WTC11 (cell line): ENCODE measurements at regions not wholly inside any gene's neighbourhood (a gene's known extent, or its start where the extent isn't known, plus 50 kb on each side); places are given as distances from the start of the nearest gene placed in this dataset.

Source experiments
- ATAC-seq: fragments of 200-7000 bp; cut with Tn5 transposase; 2 replicates; pipeline ENCODE4 v1.10.0; 2021; ENCODE audit warnings: mild to moderate bottlenecking, moderate library complexity
- CTCF ChIA-PET: fragments of 300-600 bp; sonication (Branson Sonifier 250); formaldehyde crosslinking; loops from one replicate; lab custom pipeline; 2021; ENCODE audit warnings: antibody characterized with exemption; lab: Charles Lee
- POLR2A ChIA-PET: fragments of 350-600 bp; sonication (Branson Sonifier 250); formaldehyde crosslinking; loops from one replicate; lab custom pipeline; 2021; ENCODE audit warnings: antibody characterized with exemption; lab: Charles Lee
- DNase-seq: peaks from one replicate; pipeline ENCODE4 v3.0.0; 2021; ENCODE audit warnings: low spot score
- H3K27ac Mint-ChIP-seq: 2 replicates; pipeline ENCODE4 v1.8.0; 2021; ENCODE audit warnings: mixed read lengths
- H3K27me3 Mint-ChIP-seq: 2 replicates; pipeline ENCODE4 v1.8.0; 2021; ENCODE audit warnings: low read depth, mild to moderate bottlenecking, moderate library complexity, mixed read lengths
- H3K36me3 Mint-ChIP-seq: 2 replicates; pipeline ENCODE4 v1.8.0; 2021; ENCODE audit warnings: mixed read lengths
- H3K4me1 Mint-ChIP-seq: 2 replicates; pipeline ENCODE4 v1.8.0; 2022; ENCODE audit warnings: mixed read lengths
- H3K4me3 Mint-ChIP-seq: 2 replicates; pipeline ENCODE4 v1.8.0; 2021; ENCODE audit warnings: mild to moderate bottlenecking, moderate library complexity, mixed read lengths
- H3K9me3 Mint-ChIP-seq: 2 replicates; pipeline ENCODE4 v1.8.0; 2021; ENCODE audit warnings: mixed read lengths
- AFF4 ChIP-seq: sonication (generic); formaldehyde crosslinking; IDR thresholded peaks from 2 replicates; pipeline ENCODE4 v1.8.1; 2023; ENCODE audit warnings: mild to moderate bottlenecking, missing genetic modification reagents, borderline replicate concordance
- ATF1 ChIP-seq: sonication (generic); formaldehyde crosslinking; IDR thresholded peaks from 2 replicates; pipeline ENCODE4 v1.8.1; 2023; ENCODE audit warnings: mild to moderate bottlenecking, moderate library complexity, missing genetic modification reagents
- ATF3 ChIP-seq: sonication (generic); formaldehyde crosslinking; conservative IDR thresholded peaks from 2 replicates; pipeline ENCODE4 v1.8.1; 2022; ENCODE audit warnings: mild to moderate bottlenecking, missing genetic modification reagents
- ATF6 ChIP-seq: sonication (generic); formaldehyde crosslinking; IDR thresholded peaks from 2 replicates; pipeline ENCODE4 v1.8.1; 2023; ENCODE audit warnings: mild to moderate bottlenecking, missing genetic modification reagents
- CREB1 ChIP-seq: sonication (generic); formaldehyde crosslinking; IDR thresholded peaks from 2 replicates; pipeline ENCODE4 v1.8.0; 2023; ENCODE audit warnings: mild to moderate bottlenecking, missing genetic modification reagents
- CTCF ChIP-seq: fragments of 200-600 bp; IDR thresholded peaks from 2 replicates; pipeline ENCODE4 v1.8.0; 2022; ENCODE audit warnings: antibody characterized with exemption
- FOXP1 ChIP-seq: sonication (generic); formaldehyde crosslinking; IDR thresholded peaks from 2 replicates; pipeline ENCODE4 v1.8.0; 2022; ENCODE audit warnings: missing genetic modification reagents, mild to moderate bottlenecking, moderate library complexity, borderline replicate concordance
- HMGXB4 ChIP-seq: sonication (generic); formaldehyde crosslinking; IDR thresholded peaks from 2 replicates; pipeline ENCODE4 v1.8.1; 2023; ENCODE audit warnings: mild to moderate bottlenecking, moderate library complexity, missing genetic modification reagents
- NFE2L1 ChIP-seq: sonication (generic); formaldehyde crosslinking; IDR thresholded peaks from 2 replicates; pipeline ENCODE4 v1.8.1; 2023; ENCODE audit warnings: missing genetic modification reagents
- PREB ChIP-seq: sonication (generic); formaldehyde crosslinking; IDR thresholded peaks from 2 replicates; pipeline ENCODE4 v1.8.1; 2022; ENCODE audit warnings: mild to moderate bottlenecking, missing genetic modification reagents, moderate library complexity, borderline replicate concordance
- SMAD3 ChIP-seq: sonication (generic); formaldehyde crosslinking; IDR thresholded peaks from 2 replicates; pipeline ENCODE4 v1.8.0; 2022; ENCODE audit warnings: missing genetic modification reagents, mild to moderate bottlenecking, borderline replicate concordance
- SMAD4 ChIP-seq: sonication (generic); formaldehyde crosslinking; IDR thresholded peaks from 2 replicates; pipeline ENCODE4 v1.8.0; 2022; ENCODE audit warnings: mild to moderate bottlenecking, missing genetic modification reagents
- TCF7 ChIP-seq: sonication (generic); formaldehyde crosslinking; IDR thresholded peaks from 2 replicates; pipeline ENCODE4 v1.8.0; 2022; ENCODE audit warnings: mild to moderate bottlenecking, low read depth, missing genetic modification reagents, moderate library complexity
- TEAD4 ChIP-seq: sonication (generic); formaldehyde crosslinking; IDR thresholded peaks from 2 replicates; pipeline ENCODE4 v1.8.0; 2022; ENCODE audit warnings: mild to moderate bottlenecking, missing genetic modification reagents
- ZNF138 ChIP-seq: sonication (generic); formaldehyde crosslinking; conservative IDR thresholded peaks from 2 replicates; pipeline ENCODE4 v1.8.1; 2022; ENCODE audit warnings: mild to moderate bottlenecking, moderate library complexity, missing genetic modification reagents
- ZNF219 ChIP-seq: sonication (generic); formaldehyde crosslinking; IDR thresholded peaks from 2 replicates; pipeline ENCODE4 v1.8.0; 2023; ENCODE audit warnings: missing genetic modification reagents, mild to moderate bottlenecking, borderline replicate concordance
- ZNF232 ChIP-seq: sonication (generic); formaldehyde crosslinking; IDR thresholded peaks from 2 replicates; pipeline ENCODE4 v1.8.0; 2022; ENCODE audit warnings: mild to moderate bottlenecking, missing genetic modification reagents
- ZNF263 ChIP-seq: sonication (generic); formaldehyde crosslinking; IDR thresholded peaks from 2 replicates; pipeline ENCODE4 v1.8.1; 2022; ENCODE audit warnings: low read depth, mild to moderate bottlenecking, moderate library complexity, missing genetic modification reagents
- ZNF317 ChIP-seq: sonication (generic); formaldehyde crosslinking; IDR thresholded peaks from 2 replicates; pipeline ENCODE4 v1.8.1; 2023; ENCODE audit warnings: low read depth, mild to moderate bottlenecking, moderate library complexity, missing genetic modification reagents, borderline replicate concordance
- ZNF425 ChIP-seq: fragments of 250-450 bp; sonication (Bioruptor Pico); conservative IDR thresholded peaks from 2 replicates; pipeline ENCODE4 v1.9.0; 2021; ENCODE audit warnings: mild to moderate bottlenecking
- ZNF671 ChIP-seq: fragments of 250-450 bp; sonication (Bioruptor Pico); IDR thresholded peaks from 2 replicates; pipeline ENCODE4 v1.8.0; 2021; ENCODE audit warnings: mild to moderate bottlenecking

GRCh38 chr3:180808823-180809575 lies 103.5 kb upstream of the FXR1 start:
- CTCF ChIA-PET, result interaction anchor here (0.8 to 1.3 kb wide), 2 partner anchors 46 to 103 kb away, joined by 3 to 7 read pairs; partner anchors contain the start of gene FXR1
- no peak for ATAC-seq
- TF ChIP-seq ZNF232 (no peak), ZNF263 (CRISPR knock-in tag) (no peak), ZNF317 (CRISPR knock-in tag) (no peak), ATF1 (no peak), TCF7 (CRISPR knock-in tag) (no peak), SMAD4 (no peak), NFE2L1 (no peak), HMGXB4 (CRISPR knock-in tag) (no peak), FOXP1 (no peak), CTCF (no peak), CREB1 (CRISPR knock-in tag) (no peak), ZNF425 (no peak), ATF3 (no peak), ZNF138 (CRISPR knock-in tag) (no peak)
- TF ChIP-seq, all 79 proteins: peak for 0
- POLR2A ChIA-PET, result no interaction called here
- no peak for DNase-seq
- no peaks in the 10 kb centered on the region for H3K9me3 Mint-ChIP-seq
- peaks cover 13% of the 10 kb centered on the region for H3K4me1 Mint-ChIP-seq
- H3K4me3 Mint-ChIP-seq, result no peak overlapping the region
- no peak overlapping the region for H3K27ac Mint-ChIP-seq
- no peaks in the 10 kb centered on the region for H3K36me3 Mint-ChIP-seq
- no peaks in the 10 kb centered on the region for H3K27me3 Mint-ChIP-seq

- peaks cover 6% of the 10 kb centered on the region for H3K9me3 Mint-ChIP-seq
- H3K4me3 Mint-ChIP-seq, result no peak overlapping the region
- ATAC-seq (no peak), DNase-seq (no peak)
- ChIA-PET POLR2A (no interaction called here), CTCF (no interaction called here)
- no peaks in the 10 kb centered on the region for H3K4me1 Mint-ChIP-seq
- H3K36me3 Mint-ChIP-seq, result no peaks in the 10 kb centered on the region
- no peaks in the 10 kb centered on the region; the same call in 1 of the 2 replicates for H3K27me3 Mint-ChIP-seq
- H3K27ac Mint-ChIP-seq, result no peak overlapping the region
- TF ChIP-seq ZNF671, result no peak
- no peak for TF ChIP-seq AFF4 (CRISPR knock-in tag)
- TF ChIP-seq TEAD4 (CRISPR knock-in tag), result no peak
- no peak for TF ChIP-seq PREB (CRISPR knock-in tag)
- TF ChIP-seq SMAD3 (CRISPR knock-in tag), result no peak
- no peak for TF ChIP-seq ATF6 (CRISPR knock-in tag)
- TF ChIP-seq ZNF219 (CRISPR knock-in tag), result no peak
Measured at GRCh38 chr3:180820400-180820799, 92.1 kb upstream of the FXR1 start.
